ENCODE measurements at regions not wholly inside any gene's neighbourhood (a gene's known extent, or its start where the extent isn't known, plus 50 kb on each side); places are given as distances from the start of the nearest gene placed in this dataset.
"Not testable (repeated sequence)": the region's sequence is repeated elsewhere in the genome, so short reads cannot be mapped to it uniquely, and the experiment has no call there.

DNA sequence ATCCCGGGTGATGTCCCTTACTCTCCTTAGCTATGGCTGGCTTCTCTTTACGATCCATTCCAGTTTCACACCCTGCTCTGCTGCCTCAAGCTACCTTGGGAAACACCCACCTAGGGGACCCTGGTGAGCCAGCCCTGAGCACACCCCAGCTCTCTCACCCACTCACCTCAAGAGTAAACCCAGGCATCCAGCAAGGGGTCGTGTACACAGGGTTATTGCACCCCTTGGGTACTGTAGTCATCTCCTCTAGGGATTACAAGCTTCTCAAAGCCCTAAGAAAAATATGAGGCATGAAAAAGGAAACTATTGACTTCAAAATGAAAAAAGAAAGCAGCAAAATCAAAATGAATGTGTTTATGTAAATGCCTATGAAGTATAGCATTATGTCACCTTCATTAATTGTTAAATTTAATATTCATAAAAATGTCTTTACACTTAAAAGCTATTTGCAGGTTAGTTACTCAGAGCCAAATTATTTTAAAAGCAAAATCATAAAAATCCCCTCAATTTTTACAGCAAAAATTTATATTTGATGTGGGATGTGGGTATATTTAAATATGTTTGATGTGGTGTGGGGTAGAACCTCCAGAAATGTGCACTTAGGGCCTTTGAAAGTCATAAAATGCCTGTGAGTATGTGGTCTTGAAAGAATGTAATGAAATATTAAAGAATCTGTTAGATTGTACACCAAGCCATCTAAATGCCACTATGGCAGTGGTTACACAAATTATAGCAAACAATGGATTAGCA is 190.3 kb downstream of the C1orf94 start:
- in situ Hi-C loops (cut with HindIII; ENCODE audit: low sequenced_read_pairs) = no loop called here

GRCh38 chr1:34367954-34368353 is 191.2 kb downstream of the C1orf94 start:
- in situ Hi-C loops (cut with HindIII; ENCODE audit: low sequenced_read_pairs) = no loop called here

- in situ Hi-C loops (cut with HindIII; ENCODE audit: low sequenced_read_pairs) = no loop called here
Measured at GRCh38 chr1:34369701-34370455, 193.2 kb downstream of the C1orf94 start.

DNA sequence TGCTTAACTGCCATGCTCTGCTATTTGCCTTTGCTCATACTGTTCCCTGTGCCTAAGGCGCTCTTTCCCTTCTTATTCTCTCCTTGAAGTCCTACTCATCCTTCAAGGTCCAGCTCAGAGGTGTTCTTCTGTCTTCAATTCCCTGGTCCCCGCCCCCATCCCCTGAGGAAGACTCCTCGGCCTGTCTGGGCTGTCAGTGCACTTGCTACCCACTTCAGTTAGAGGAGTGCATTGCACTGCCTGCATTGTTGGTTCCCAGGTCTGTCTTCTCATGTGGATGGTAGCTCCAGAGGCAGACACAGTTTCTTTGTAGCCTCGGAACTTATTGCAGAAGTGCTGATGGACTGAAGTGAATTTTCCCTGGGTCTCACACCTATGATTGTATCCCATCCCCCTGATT is 194.0 kb downstream of the C1orf94 start:
- in situ Hi-C loops (cut with HindIII; ENCODE audit: low sequenced_read_pairs) = no loop called here

GRCh38 chr1:34371179-34371578 is 194.5 kb downstream of the C1orf94 start:
- in situ Hi-C loops (cut with HindIII; ENCODE audit: low sequenced_read_pairs) = not testable (repeated sequence)

- in situ Hi-C loops (cut with HindIII; ENCODE audit: low sequenced_read_pairs) = no loop called here
Measured at GRCh38 chr1:34371829-34372532, 195.3 kb downstream of the C1orf94 start.

GRCh38 chr1:34372891-34373290 is 196.2 kb downstream of the C1orf94 start:
- in situ Hi-C loops (cut with HindIII; ENCODE audit: low sequenced_read_pairs) = no loop called here

- in situ Hi-C loops (cut with HindIII; ENCODE audit: low sequenced_read_pairs) = no loop called here
Measured at GRCh38 chr1:34373912-34374311, 197.2 kb downstream of the C1orf94 start.

GRCh38 chr1:34376531-34376930 is 199.8 kb downstream of the C1orf94 start:
- in situ Hi-C loops (cut with HindIII; ENCODE audit: low sequenced_read_pairs) = no loop called here

DNA sequence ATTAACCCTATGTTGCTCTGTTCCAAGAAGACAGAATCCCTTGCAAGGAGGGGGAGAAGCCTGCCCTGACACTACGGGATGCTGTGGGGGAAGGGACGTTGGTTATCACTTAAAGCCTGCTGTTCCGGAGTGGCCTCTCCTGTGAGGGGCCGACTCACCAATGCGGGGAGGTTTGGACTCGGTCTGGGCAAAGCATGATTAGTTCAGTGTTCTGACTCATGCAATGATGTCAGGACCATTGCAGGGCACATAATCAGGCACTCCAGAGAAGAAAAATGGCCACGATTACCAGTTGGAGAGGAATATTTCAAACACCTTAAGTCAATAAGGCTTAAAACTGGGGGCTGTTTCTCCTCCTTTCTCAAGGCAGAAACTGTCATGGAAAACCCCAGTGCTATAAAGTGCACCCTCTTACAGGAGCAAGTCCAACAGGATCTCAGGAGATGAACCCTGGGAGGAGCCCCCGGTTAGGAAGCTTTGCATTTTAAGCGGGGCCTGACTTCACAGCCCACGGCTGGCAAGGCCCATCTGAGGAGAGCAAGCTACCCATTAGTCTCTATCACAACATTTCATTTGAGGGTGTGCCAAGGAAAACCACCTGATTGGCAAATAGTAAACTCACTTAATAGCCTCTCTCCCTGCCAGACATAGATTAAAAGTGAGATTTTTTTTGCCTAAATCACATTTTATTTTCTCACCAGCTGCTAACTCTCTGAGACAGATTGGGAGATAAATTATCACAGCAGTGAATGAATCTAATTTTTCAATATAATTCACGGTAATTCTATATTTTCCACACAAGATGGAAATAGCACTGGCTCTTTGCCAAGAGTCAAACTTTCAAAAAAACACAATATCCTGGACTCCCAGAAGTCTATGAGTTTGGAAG is 202.5 kb downstream of the C1orf94 start:
- in situ Hi-C loops (cut with HindIII; ENCODE audit: low sequenced_read_pairs) = no loop called here

- in situ Hi-C loops (cut with HindIII; ENCODE audit: low sequenced_read_pairs) = no loop called here
Measured at GRCh38 chr1:34379911-34380310, 203.2 kb downstream of the C1orf94 start.

- in situ Hi-C loops (cut with HindIII; ENCODE audit: low sequenced_read_pairs) = no loop called here
Measured at GRCh38 chr1:34380526-34381124, 203.9 kb downstream of the C1orf94 start.

- in situ Hi-C loops (cut with HindIII; ENCODE audit: low sequenced_read_pairs) = no loop called here
Measured at GRCh38 chr1:34389974-34390373, 213.3 kb downstream of the C1orf94 start.

- in situ Hi-C loops (cut with HindIII; ENCODE audit: low sequenced_read_pairs) = no loop called here
Measured at GRCh38 chr1:34396042-34396441, 219.3 kb downstream of the C1orf94 start.

- in situ Hi-C loops (cut with HindIII; ENCODE audit: low sequenced_read_pairs) = no loop called here
Measured at GRCh38 chr1:34398241-34398915, 221.7 kb downstream of the C1orf94 start.

GRCh38 chr1:34398916-34399275 is 222.2 kb downstream of the C1orf94 start:
- in situ Hi-C loops (cut with HindIII; ENCODE audit: low sequenced_read_pairs) = no loop called here

DNA sequence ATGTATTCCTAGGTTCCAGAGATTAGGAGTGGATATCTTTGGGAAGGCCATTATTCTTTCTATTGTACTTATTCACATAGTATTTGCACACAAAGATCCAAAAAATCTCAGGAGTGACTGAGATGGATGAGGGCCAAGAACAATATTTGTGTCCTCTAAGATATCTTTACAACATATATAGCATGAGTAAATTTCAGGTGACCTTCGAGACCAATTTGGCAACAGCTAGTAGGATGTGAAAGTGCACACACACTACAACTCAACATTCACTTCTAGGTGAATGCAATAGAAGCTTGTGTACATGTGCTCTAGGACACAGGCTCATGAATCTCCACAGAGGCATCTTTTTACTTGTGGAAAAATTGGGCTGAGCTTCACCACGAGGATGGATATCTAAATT is 224.0 kb downstream of the C1orf94 start:
- in situ Hi-C loops (cut with HindIII; ENCODE audit: low sequenced_read_pairs) = no loop called here

DNA sequence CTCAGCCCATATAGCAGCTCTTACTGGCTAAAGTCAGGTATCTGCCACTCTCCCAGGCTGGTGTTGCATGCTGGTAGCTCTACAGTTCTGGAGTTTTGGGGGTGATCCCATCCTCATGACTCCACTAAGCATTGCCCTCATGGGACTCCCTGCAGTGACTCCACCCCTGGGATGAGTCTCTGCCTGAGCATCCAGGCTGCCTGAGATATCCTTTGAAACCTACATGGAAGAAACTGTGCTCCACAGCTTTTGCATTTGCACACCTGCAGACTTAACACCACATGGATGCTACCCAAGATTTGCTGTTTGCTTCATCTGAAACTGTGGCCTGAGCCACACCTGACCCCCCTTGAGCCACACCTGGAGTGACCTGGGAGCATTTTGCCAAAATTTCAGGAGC is 226.4 kb downstream of the C1orf94 start:
- in situ Hi-C loops (cut with HindIII; ENCODE audit: low sequenced_read_pairs) = no loop called here

DNA sequence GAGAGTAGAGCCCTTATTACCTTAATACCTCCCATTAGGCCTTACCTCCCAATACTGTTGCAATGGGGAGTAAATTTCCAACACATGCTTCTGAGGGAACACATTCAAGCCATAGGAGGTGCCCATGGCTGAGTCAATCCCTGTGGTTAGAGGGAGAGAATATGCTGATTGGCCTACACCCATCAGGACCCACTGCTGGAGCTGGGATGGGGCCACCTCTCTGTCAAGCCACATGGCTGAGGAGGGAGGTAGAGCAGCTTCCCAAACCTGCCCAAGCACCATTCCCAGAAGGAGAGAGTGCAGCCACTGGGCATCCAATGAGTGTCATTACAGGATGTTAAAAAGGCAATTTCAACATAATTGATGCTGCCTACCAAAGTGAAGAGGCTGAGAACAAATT is 228.1 kb downstream of the C1orf94 start:
- in situ Hi-C loops (cut with HindIII; ENCODE audit: low sequenced_read_pairs) = no loop called here
